Osteocyte (in vitro differentiated cells): ENCODE measurements at regions not wholly inside any gene's neighbourhood (a gene's known extent, or its start where the extent isn't known, plus 50 kb on each side); places are given as distances from the start of the nearest gene placed in this dataset.

Experiments used
- DNase-seq: peaks from one replicate; pipeline ENCODE4 v3.0.0; 2021; ENCODE audit warnings: mixed read lengths; ENCODE audit not compliant: unreplicated experiment; ENCODE audit errors: extremely low spot score
- H3K27ac Mint-ChIP-seq: one replicate; pipeline ENCODE4 v1.8.0; 2021; ENCODE audit warnings: mild to moderate bottlenecking, mixed read lengths; ENCODE audit not compliant: unreplicated experiment
- H3K27me3 Mint-ChIP-seq: one replicate; pipeline ENCODE4 v1.8.0; 2021; ENCODE audit warnings: mixed read lengths; ENCODE audit not compliant: unreplicated experiment
- H3K36me3 Mint-ChIP-seq: one replicate; pipeline ENCODE4 v1.8.0; 2021; ENCODE audit warnings: mixed read lengths; ENCODE audit not compliant: unreplicated experiment
- H3K4me1 Mint-ChIP-seq: one replicate; pipeline ENCODE4 v1.8.0; 2021; ENCODE audit warnings: mixed read lengths; ENCODE audit not compliant: unreplicated experiment
- H3K4me3 Mint-ChIP-seq: one replicate; pipeline ENCODE4 v1.8.0; 2021; ENCODE audit warnings: mild to moderate bottlenecking, moderate library complexity, mixed read lengths; ENCODE audit not compliant: unreplicated experiment
- H3K9me3 Mint-ChIP-seq: one replicate; pipeline ENCODE4 v1.8.0; 2021; ENCODE audit warnings: mixed read lengths; ENCODE audit not compliant: unreplicated experiment
- CTCF ChIP-seq: fragments of 200-600 bp; sonication (generic); IDR thresholded peaks from 2 replicates; pipeline ENCODE4 v1.5.0; 2021; ENCODE audit warnings: antibody characterized with exemption, mild to moderate bottlenecking, moderate library complexity

- H3K4me1 Mint-ChIP-seq: peaks cover 52% of the 10 kb centered on the region
- no peaks in the 10 kb centered on the region for H3K36me3 Mint-ChIP-seq
- H3K4me3 Mint-ChIP-seq: no peak overlapping the region
- no peak for TF ChIP-seq CTCF
- no peak for DNase-seq
- H3K27ac Mint-ChIP-seq: peak overlapping the region; percentile 72
- H3K27me3 Mint-ChIP-seq: no peaks in the 10 kb centered on the region
- H3K9me3 Mint-ChIP-seq: no peaks in the 10 kb centered on the region
These were observed 134.7 kb upstream of the AGR3 start for GRCh38 chr7:17016402-17017010.

- no peak for DNase-seq
- Mint-ChIP-seq H3K4me3 (no peak overlapping the region), H3K36me3 (peaks cover 8% of the 10 kb centered on the region), H3K27ac (peak overlapping the region; percentile 87), H3K4me1 (peaks cover 51% of the 10 kb centered on the region), H3K9me3 (no peaks in the 10 kb centered on the region), H3K27me3 (no peaks in the 10 kb centered on the region)
- no peak for TF ChIP-seq CTCF
These were observed 137.3 kb upstream of the AGR3 start for GRCh38 chr7:17019106-17019505.

- no peak overlapping the region for H3K4me3 Mint-ChIP-seq
- TF ChIP-seq CTCF: no peak
- no peaks in the 10 kb centered on the region for H3K27me3 Mint-ChIP-seq
- H3K4me1 Mint-ChIP-seq: peaks cover 48% of the 10 kb centered on the region
- H3K27ac Mint-ChIP-seq: peak overlapping the region; percentile 53
- no peaks in the 10 kb centered on the region for H3K9me3 Mint-ChIP-seq
- H3K36me3 Mint-ChIP-seq: peaks cover 8% of the 10 kb centered on the region
- no peak for DNase-seq
These were observed 138.5 kb upstream of the AGR3 start for GRCh38 chr7:17020250-17020649.

GRCh38 chr7:17021205-17021604 is 139.4 kb upstream of the AGR3 start:
- Mint-ChIP-seq H3K36me3 (peaks cover 8% of the 10 kb centered on the region), H3K27me3 (no peaks in the 10 kb centered on the region), H3K4me1 (peaks cover 41% of the 10 kb centered on the region), H3K27ac (peak overlapping the region; percentile 53), H3K9me3 (no peaks in the 10 kb centered on the region), H3K4me3 (no peak overlapping the region)
- no peak for TF ChIP-seq CTCF
- no peak for DNase-seq

GRCh38 chr7:17022920-17023319 is 141.1 kb upstream of the AGR3 start:
- no peaks in the 10 kb centered on the region for H3K9me3 Mint-ChIP-seq
- H3K27ac Mint-ChIP-seq: no peak overlapping the region
- H3K36me3 Mint-ChIP-seq: peaks cover 8% of the 10 kb centered on the region
- H3K4me1 Mint-ChIP-seq: peaks cover 39% of the 10 kb centered on the region
- no peak overlapping the region for H3K4me3 Mint-ChIP-seq
- H3K27me3 Mint-ChIP-seq: no peaks in the 10 kb centered on the region
- no peak for TF ChIP-seq CTCF
- DNase-seq: no peak
